GDM1 (cell line): ENCODE measurements at regions not wholly inside any gene's neighbourhood (a gene's known extent, or its start where the extent isn't known, plus 50 kb on each side); places are given as distances from the start of the nearest gene placed in this dataset.
A peak's percentile ranks its signal among the peaks of the same experiment; 100 is the strongest.
"Not testable (repeated sequence)": the region's sequence is repeated elsewhere in the genome, so short reads cannot be mapped to it uniquely, and the experiment has no call there.

ENCODE experiments used
- DNase-seq: peaks from one replicate; lab custom pipeline; 2025; lab: John Stamatoyannopoulos, UW

DNA sequence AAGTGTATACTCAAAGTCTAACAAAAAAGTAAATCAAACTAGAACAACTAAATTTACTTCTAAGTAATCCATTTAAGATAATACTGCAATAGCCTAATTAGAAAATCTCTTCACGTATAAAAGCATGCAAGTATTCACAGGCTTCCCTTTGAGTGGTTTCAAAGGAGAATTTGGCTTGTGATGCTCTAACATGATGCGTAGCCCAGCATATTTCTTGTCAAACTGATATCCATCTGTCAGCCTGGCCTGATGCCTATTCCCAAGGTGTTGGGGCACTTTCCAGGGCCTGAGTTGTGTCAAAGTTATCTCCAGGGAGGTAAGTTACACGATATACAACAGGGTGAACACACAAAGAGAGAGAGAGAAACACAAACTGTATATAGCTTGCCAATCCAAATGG is 287.0 kb upstream of the MAGEB18 start:
- no peak for DNase-seq

DNA sequence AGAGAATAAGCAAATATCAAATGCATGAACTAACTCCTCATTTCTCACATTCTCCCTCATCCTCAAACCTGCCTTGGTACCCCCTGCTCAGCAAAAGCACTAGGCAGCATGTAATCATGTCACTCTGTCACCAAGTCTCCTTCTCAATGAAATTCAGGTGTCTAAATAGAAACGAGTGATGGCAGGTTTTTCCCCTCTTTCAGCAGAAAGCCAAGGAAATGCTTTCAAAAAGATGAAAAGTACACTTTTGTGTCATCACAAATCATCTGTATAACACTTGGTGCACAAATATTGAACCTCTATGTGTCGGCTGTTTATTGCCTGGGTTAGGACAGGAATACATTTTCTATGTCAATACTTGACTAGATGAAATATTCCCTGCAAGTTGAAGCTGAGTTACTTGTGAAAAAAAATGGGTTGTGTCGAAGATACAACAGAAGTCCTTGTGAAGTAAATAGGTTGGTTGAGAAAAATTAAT is 285.1 kb upstream of the MAGEB18 start:
- DNase-seq, result no peak

DNA sequence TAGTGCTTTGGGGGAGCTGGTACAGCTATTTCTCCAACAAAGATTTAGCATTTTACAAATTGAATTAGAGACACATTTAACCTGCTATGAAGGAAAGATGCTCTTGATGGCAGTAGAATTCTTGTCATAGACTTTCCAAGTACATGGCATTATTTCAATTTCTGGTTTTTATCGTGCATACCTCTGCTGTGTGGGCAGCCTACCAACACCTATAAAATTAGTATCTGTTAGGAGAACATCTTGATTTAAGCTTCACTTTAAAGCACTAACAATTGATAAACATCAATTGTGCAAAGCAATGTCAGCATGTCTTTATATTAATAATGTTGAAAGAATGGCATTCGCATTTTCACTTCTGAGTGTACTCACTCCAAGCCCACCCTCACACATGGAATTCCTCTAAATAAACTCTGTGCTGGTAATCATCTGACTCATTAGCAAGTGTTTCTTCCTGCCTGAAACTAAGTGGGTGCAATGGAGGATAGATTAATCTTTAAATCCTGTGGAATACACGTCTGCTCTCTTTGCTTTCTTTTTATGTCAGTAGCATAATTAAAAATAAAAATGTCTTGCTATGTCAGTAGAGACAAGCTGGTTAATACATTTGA is 279.8 kb upstream of the MAGEB18 start:
- DNase-seq, result no peak

DNA sequence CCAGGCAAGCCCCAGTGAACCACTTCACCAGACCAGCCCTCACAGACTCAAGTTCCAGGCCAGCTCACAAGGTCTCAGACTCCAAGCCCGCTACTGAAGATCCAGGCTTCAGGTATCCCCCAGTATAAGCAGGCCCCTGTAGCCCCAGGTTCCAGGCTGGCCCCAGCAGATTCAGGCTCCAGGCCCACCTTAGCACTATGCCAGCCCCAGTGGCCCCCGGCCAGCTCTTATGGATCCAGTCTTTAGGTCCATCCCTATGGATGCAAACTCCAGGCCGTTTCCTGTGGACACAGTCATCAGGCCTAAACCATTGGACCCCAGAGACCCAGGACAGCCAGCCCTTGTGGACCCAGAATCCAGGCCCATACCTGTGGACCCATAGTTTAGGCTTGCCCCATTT is 277.8 kb upstream of the MAGEB18 start:
- no peak for DNase-seq

DNA sequence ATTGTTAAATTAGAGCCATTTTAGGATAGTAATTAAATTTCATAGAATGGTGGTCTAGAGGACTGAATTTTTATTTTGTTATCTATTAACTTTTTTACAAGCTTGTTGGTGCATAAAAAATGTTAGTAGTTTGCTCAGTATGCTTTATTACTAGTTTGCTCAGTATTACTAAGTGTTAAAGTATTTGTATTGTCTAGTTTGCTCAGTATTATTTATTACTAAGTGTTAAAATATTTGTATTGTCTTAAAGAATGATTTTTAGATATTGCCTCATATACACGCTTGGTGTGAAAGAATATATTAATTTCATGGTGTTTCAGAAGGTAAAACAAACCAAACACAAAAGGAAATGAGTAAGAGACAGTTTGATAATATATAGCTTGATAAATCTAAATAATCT is 268.4 kb upstream of the MAGEB18 start:
- DNase-seq, result no peak

DNA sequence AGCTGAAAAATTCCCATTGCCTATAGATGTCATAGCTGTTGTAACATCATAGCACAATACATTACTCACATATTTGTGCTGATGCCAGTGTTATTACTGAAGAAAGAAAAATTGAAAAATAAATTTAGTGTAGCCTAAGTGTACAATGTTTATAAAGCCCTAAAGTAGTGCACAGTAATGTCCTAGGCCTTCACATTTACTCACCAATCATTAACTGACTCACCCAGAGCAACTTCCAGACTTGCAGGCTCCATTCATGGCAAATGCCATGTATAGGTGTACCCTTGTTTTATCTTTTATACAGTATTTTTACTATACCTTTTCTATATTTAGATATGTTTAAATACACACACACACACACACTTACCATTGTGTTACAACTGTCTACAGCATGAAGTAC is 265.4 kb upstream of the MAGEB18 start:
- DNase-seq, result no peak

DNA sequence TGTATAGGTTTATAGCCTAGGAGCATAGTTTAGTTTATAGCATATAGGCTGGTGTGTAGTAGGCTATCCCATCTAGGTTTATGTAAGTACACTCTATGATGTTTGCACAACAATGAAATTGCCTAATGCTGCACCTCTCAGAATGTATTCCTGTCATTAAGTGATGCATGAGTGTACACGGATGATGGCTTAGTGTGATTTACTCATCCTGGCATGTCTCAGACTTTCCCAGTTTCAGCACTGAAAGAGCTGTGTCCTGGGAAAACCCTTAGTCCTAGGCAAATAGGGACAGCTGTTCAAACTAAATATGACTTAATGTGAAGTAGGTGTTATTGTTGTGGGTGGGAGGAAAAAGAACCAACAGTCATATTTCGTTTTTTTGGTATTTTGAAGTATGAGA is 264.9 kb upstream of the MAGEB18 start:
- DNase-seq, result no peak

DNA sequence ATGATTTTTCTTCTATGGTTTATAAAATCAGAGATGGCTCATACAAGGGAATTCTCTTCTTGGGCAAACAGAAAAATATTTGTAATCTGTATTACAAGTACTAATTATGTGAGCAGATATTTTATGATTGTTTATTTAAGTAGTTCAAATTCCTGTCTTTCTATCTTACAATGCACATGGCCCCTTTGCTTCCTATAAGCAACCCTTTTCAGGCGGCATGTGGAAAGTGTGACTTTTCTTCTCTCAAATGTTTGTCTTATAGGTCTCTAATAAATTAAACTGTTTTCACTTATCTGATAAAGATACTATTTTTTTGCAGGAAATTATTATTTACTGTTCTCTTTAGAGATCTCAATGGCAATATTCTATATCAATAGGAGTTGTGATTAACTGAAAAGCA is 259.3 kb upstream of the MAGEB18 start:
- DNase-seq, result no peak

DNA sequence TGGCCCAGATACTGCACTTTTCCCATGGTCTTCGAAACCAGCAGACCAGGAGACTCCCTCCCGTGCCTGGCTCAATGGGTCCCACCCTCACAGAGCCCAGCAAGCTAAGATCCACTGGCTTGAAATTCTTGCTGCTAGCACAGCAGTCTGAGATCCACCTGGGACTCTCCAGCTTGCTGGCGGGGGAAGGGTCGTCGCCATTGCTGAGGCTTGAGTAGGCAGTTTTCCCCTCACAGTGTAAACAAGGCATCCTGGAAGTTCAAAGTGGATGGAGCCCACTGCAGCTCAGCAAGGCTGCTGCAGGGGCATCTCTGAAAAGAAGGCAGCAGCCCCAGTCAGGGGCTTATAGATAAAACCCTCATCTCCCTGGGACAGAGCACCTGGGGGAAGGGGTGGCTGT is 255.6 kb upstream of the MAGEB18 start:
- not testable (repeated sequence) for DNase-seq

DNA sequence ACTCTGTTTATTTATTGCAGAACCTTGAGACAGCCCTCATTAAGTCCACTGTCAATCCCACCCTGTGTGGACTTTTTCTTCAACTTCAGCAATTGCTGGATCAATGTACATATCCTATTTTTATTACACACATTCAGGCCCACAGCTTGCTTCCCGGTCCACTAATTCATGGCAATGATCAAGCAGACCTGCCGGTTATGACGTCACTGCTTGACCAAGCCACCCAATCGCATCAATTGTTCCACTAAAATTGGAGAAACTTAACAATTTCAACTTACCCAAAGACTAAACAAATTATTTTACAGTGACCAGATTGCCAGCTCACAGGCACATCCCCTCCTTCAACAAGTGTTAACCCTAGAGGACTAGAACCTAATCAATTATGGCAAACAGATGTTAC is 240.4 kb upstream of the MAGEB18 start:
- DNase-seq, result no peak

DNA sequence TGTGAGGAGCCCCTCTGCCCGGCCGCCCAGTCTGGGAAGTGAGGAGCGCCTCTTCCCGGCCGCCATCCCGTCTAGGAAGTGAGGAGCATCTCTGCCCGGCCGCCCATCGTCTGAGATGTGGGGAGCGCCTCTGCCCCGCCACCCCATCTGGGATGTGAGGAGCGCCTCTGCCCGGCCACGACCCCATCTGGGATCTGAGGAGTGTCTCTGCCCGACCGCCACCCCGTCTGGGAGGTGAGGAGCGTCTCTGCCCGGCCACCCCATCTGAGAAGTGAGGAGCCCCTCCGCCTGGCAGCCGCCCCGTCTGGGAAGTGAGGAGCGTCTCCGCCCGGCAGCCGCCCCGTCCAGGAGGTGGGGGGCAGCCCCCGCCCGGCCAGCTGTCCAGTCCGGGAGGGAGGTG is 232.4 kb upstream of the MAGEB18 start:
- not testable (repeated sequence) for DNase-seq

DNA sequence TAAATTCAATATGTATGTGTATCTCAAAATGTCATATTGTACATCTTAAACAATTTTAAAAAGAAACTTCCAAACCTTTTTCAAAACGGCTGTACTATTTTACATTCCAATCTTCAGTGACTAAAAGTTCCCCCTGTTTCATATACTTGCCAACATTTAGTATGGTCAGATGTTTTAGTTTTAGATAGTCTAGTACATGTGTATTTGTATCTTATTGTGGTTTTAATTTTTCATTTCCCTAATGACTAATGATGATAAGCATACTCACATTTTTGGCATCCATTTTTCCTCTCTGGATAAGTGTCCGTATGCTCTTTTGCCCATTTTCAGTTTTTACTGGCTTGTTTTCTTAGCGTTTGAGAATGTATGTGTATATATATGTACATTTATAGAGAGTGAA is 212.2 kb upstream of the MAGEB18 start:
- no peak for DNase-seq

DNA sequence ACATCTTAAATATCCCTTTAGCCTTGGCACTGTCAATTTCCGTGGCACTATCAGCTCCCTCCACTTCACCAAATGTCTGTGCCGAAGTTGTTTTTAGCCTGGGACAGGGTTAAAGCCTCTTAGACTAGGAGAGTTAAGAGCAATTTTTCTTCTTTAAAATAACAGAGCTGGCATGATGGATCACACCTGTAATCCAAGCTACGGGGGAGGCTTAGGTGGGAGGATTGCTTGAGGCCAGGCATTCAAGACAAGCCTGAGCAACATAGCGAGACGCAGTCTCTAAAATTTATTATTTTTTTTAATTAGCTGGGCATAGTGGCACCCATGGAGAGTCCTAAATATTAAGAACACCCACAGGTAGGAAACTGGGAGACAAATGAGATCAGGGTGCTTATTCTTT is 209.8 kb upstream of the MAGEB18 start:
- no peak for DNase-seq

DNA sequence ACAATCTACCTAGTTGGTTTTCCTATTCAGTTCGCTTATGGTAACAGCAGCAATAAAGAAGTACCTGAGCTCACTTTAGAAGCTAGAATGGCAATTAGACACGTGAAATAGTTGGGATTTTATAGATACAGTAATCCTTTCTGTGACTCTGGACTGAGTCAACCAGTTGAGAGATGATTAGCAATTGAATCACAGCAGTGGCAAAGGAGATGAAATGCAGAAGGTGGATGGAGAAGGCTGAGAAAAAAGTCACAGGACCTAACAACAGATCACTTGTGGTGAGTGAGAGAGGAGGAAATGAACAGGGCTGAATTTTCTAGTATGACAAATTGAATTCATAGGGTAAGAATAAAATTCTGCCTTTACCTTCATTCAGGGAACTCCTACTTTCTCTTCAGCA is 197.1 kb upstream of the MAGEB18 start:
- no peak for DNase-seq

DNA sequence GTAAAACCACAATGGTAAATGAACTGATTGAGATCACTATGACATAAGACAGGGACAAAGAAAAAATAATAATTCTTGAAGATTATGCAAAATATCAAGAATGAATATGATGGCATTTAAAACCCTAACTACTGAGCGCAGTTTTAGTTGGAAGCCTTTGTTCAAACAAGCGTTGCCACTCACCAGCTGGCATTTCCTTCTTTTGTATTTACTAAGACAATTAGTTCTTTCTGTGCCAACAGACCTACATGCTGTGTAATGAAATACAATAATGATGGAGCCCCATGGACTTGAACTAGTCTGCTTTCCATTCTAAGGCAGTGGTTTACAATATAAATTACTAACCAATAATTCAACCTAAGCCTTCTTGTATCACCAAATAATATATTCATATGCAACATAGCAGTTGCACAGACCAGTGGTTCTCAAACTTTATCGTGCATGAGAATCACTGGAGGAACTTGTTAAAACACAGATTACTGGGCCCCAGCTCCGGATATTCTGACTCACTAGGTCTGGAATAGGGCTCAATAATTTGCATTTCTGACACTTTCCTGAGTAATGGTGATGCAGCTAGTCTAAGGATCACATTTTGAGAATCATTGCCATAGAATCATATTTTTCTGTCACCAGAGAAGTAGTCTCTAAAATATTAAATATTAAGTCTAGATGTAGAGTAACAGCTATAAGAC is 196.4 kb upstream of the MAGEB18 start:
- no peak for DNase-seq

DNA sequence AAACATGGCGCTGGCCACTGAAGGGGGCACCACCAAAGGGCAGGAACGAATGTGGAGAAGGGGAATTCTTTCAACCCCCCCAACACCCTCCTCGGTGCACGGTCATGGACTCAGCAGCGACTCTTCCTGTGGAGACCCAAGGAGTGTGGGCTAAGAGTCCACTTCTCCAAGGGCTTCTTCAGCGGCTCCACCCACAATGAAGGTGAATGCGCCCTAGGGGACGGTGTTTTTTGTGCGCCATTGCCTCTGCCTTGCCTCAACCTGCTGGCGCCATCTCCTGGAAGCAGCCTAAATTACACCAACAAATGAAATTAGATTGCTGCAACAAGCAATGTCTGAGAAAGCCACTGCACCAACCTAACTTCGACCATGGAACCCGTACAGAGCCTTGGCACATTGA is 169.2 kb upstream of the MAGEB18 start:
- peak; percentile 1 for DNase-seq

DNA sequence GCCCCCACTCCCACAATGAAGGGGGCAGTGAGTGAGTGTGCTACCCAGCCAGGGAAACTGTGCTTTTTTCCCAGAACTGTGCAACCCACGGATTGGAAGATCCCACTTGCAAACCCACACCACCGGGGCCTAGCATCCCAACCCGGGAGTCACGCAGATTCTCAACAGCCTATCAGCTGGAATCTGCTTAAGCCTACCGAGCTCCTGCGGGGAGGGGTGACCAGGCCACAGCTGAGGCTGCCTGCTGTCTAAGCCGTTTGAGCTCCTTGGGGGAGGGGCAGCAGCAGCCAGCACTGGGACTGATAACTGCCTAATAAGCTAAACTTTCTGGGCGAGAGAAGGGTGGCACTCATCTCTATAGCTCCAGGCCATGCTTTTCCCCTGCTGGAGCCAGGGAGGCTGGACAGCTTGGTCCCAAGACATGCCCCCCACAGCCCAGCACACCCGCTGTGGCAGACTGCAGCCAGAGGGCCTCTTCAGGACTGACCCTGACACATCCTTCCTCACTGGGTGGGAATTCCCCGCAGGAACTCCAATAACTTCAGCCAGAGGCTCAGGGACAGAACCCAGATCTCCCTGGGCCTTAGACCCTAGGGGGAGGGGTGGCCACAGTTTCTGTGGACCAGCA is 161.3 kb upstream of the MAGEB18 start:
- no peak for DNase-seq

DNA sequence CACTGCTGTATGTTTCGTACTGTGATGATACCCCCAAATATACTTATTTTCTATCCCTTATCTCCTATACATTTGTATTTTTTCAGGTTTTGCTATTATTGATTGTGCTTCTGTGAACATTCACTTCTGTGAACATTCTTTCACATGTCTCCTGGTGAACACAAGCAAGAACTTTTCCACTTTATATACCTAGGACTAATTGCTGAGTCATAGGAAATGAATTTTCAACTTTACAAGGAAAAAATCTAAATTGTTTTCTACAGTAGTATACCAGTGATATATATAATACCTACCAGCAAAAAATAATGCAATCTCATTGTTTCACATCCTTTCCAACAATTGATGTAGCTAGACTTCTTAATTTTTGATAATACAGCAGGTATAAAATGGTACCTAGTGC is 139.5 kb upstream of the MAGEB18 start:
- no peak for DNase-seq

DNA sequence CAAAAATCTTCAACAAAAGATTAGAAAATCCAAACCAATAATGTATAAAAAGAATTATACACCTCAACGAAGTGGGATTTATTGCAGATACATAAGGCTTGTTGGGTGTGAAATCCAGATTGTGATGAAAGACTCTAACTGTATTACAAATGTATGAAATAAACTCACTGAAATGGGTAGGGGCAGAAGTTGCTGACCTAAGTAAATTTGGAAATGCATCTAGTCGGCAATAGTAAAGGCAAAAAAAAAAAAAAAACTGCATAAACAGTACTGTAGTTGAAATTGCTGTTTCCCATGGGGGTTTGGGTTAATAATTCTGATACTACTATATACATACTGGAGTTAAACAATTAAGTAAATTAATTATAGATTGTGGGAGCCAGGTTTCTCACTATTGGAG is 130.7 kb upstream of the MAGEB18 start:
- DNase-seq, result no peak

DNA sequence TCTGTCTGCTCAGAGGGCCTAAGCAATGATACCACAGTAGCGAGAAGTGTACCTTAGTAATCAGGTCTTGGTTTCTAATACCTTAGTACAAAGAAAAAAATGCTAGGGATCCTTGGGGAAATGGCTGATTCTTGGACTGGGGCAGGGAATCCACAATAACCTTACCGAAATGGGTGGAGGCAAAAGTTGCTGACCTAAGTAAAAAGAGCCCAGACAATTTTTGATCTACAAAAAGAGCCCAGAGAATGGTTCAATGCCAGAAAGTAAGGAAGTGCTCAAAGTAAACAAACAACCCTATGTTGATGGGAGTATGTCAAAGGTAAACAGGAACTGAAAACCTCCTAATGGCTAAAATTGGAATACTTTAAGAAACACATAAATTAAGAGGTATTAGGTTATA is 130.1 kb upstream of the MAGEB18 start:
- no peak for DNase-seq

DNA sequence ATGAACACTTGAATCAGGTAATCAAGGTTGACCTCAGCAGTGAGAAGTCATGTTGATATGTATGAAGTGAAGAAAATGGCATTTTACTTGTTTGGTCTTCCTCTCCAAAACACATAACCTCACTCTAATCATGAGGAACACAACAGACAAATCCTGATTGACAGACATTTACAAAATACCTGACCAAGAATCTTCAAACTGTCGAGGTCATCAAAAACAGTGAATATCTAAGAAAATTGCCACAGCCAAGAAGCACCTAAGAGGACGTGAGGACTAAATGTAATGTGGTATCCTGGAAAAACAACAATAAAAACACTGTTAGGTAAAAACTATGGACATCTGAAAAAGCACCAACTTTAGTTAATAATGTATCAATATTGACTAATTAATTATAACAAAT is 129.5 kb upstream of the MAGEB18 start:
- DNase-seq, result no peak

DNA sequence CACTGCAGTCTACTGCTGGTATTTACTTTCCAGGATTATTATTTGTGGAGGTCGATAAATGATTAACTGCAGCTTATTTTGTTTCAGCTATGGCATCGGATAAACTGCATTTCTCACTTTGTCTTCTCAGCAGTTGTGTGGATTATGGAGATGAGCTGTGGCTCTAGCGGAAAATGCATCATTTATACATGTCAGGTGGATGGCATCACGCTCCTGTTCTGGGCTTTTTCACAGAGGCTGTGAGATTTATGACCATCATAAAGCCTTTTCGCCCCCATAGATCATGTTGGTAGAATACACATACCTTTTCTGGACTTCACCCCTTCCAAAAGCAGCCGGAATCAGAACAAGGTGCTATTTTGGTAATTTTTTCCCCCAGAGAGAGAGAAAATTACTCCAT is 118.8 kb upstream of the MAGEB18 start:
- no peak for DNase-seq

DNA sequence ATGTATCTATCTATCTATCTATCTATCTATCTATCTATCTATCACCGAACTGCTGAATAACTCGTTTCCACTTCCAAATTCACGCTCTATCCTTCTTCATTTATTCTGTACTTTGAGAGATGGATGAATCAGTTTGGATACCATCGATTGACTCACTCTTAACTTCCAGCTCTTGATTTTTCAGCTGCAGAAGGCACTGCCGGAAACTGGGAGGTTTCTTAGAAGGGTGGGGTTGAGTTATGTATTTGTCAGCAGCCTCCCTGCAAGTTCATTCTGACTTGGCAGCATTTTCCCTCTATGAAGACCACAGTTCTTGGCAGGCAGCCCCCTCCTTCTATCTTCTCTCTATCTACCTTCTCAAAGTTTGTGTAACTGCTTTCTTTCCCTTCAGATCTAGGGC is 112.0 kb upstream of the MAGEB18 start:
- DNase-seq, result no peak
